HG02981 (cell line): ENCODE measurements at regions not wholly inside any gene's neighbourhood (a gene's known extent, or its start where the extent isn't known, plus 50 kb on each side); places are given as distances from the start of the nearest gene placed in this dataset.
"Not testable (repeated sequence)": the region's sequence is repeated elsewhere in the genome, so short reads cannot be mapped to it uniquely, and the experiment has no call there.

Experiments used
- ATAC-seq: cut with Tn5 transposase; IDR thresholded peaks from one replicate; pipeline ENCODE4 v1.9.1; 2021; ENCODE audit warnings: mild to moderate bottlenecking, moderate library complexity; ENCODE audit not compliant: unreplicated experiment

- ATAC-seq, result no peak
These were observed 120.4 kb upstream of the KRR1 start for GRCh38 chr12:75631831-75632230.

GRCh38 chr12:75630091-75630490 lies 118.7 kb upstream of the KRR1 start:
- ATAC-seq, result no peak

DNA sequence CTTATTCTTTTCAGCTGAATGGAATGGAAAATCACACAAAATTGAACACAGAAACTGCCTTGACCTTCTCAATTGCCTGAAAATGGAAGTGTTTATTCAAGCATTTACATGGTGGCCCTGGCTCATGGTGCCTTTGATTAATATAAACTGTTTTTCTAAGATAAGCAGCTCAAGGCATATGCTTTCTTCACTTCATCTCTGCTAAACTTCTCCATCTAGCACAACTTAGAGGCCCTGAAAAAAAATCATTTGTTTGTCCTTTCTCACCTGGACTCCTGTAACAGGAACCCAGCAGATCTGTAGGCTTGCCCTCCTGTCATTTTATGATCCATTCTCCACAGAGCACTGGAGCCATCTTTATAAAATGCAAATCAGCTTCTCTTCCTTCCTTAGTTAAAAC lies 117.5 kb upstream of the KRR1 start:
- no peak for ATAC-seq

GRCh38 chr12:75628511-75628910 lies 117.1 kb upstream of the KRR1 start:
- ATAC-seq, result no peak

- ATAC-seq, result no peak
These were observed 112.3 kb upstream of the KRR1 start for GRCh38 chr12:75623631-75624154.

GRCh38 chr12:75622492-75622891 lies 111.1 kb upstream of the KRR1 start:
- no peak for ATAC-seq

GRCh38 chr12:75614396-75614795 lies 103.0 kb upstream of the KRR1 start:
- ATAC-seq, result not testable (repeated sequence)

- ATAC-seq, result no peak
These were observed 102.6 kb upstream of the KRR1 start for GRCh38 chr12:75613981-75614380.

DNA sequence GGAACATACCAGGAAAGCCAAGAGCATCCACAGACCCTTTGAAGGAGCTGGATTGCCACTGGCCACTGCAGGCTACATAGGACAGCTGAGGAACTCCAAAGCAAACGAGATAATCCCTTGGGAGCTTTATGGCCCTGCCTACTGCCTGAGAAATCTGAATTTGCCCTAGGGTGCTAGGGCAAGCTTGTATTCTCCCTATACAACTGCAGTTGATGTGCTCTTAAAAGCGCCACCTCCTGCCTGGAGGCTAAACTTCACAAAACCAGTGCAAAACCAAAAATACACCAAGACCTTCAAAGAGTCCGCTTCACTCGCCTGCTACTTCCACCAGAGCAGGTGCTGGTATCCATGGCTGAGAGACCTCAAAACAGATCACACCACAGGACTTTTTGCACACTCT lies 99.6 kb upstream of the KRR1 start:
- no peak for ATAC-seq

DNA sequence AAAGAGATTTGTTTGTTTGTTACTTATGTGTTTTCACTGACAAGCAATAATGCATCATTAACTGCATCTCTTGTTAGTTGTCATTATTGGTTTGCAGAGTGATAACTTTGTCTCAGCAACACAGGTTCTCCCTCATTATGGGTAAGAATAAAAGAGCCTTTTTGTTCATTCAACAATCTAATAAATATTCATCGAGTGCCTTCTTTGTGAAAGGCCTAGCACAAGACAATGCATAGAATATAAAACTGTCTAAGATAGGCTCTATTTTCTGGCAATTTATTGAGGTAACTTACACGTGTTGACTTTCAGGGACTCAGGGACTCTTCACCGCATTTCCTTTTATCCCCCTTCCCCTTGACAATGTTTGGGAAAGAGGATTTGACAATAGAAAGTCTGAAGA lies 95.5 kb upstream of the KRR1 start:
- no peak for ATAC-seq

GRCh38 chr12:75606151-75606550 lies 94.7 kb upstream of the KRR1 start:
- no peak for ATAC-seq

GRCh38 chr12:75603475-75603874 lies 92.1 kb upstream of the KRR1 start:
- no peak for ATAC-seq

GRCh38 chr12:75602106-75602505 lies 90.7 kb upstream of the KRR1 start:
- no peak for ATAC-seq

DNA sequence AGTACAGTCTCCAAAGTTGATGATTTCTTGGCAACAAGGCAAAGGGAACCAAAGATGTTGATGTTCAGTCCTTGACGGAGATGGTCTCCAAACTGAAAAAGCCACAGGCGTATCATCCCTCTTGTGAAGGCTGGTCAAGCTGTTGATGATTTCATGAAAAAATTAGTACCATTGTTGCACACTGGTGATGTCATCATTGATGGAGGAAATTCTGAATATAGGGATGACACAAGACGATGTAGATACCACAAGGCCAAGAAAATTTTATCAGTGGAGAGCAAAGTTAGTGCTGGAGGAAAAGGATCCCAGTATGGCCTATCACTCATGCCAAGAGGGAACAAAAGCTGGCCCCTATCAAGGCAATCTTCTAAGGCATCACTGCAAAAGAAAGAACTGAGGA lies 88.7 kb upstream of the KRR1 start:
- no peak for ATAC-seq

DNA sequence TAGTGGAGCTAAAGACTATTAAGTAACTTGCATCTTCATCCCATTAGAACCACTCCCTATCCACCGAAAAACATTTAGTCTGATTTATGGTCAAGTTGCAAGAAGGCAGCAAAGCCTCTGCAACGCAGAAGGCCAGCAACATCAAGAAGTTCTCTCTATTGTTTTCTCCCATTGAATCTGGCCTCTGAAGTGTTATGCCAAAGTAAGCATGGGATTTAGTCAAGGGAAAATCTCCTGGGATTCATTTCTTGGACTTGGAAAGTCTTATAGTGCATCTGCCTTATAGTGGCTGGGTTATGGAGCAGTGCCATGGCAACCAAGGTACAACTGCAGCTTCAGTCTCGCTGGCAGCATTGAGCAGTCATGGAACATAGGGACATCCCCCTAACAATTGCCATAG lies 87.7 kb upstream of the KRR1 start:
- ATAC-seq, result no peak

- ATAC-seq, result no peak
These were observed 85.0 kb upstream of the KRR1 start for GRCh38 chr12:75596406-75596805.

- ATAC-seq, result no peak
These were observed 81.4 kb upstream of the KRR1 start for GRCh38 chr12:75592638-75593335.

DNA sequence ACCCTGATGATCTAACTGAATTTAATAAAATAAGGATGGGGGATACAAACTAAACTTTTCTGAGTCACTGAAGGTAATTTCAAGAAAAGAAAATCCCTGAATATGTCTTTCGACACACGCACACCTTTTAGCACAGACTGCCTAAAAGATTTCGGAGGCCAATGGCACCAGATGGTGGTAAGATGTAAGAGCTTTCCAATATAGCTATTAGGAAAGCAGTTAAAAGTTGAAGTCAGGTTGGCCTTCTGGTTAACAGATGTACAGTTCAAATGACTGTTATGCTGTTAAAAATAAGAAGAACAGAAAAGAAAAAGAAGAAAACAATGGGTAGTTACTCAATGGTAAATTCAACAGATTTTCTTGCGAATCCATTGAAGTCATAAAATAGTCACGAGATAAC lies 80.7 kb upstream of the KRR1 start:
- no peak for ATAC-seq

DNA sequence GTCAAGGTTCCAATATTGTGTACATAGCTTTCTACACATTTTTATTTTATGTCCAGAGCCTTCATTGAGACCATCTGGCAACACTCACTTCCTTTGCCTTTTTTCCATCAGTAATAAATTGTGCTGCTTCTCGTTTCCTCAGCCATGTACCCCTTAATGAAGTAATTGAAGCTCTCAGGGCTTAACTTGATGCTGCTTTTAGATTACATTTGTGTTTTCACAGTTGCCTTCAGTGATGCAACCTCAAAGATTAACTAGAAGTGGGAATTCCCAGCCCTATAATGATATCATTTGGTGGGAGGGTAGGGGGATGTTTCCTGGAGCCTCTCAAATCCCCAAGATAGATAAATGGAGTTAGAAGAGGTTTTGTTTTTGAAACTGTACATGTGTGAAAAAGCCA lies 80.2 kb upstream of the KRR1 start:
- ATAC-seq, result no peak

DNA sequence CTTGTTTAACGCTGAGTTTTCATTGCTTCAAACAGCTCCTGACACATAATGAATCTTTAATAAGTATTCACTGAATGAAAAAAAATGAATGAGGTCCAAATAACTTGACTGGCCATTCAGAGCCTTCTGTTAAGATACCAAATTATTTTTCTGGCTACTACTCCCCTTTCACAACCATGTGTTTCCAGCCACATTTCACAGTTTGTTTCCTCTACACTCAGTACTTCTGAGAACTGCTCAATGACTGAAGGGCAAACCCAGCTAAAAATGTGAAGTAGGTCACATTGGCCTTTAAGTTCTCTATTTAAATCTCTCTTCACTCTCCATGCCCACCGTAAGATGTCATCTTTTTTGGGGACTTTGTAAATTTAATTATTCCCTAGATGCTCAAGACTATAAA lies 78.4 kb upstream of the KRR1 start:
- no peak for ATAC-seq

- no peak for ATAC-seq
These were observed 76.1 kb upstream of the KRR1 start for GRCh38 chr12:75587340-75588106.

- no peak for ATAC-seq
These were observed 73.9 kb upstream of the KRR1 start for GRCh38 chr12:75585330-75585729.
